H1 (cell line): ENCODE measurements at regions not wholly inside any gene's neighbourhood (a gene's known extent, or its start where the extent isn't known, plus 50 kb on each side); places are given as distances from the start of the nearest gene placed in this dataset.

ENCODE experiments used
- CTCF ChIA-PET: fragments of 300-600 bp; sonication (Branson Sonifier 250); formaldehyde crosslinking; loops from one replicate; lab custom pipeline; 2021; ENCODE audit not compliant: partially characterized antibody; lab: Charles Lee
- POLR2A ChIA-PET: fragments of 300-600 bp; sonication (Branson Sonifier 250); formaldehyde crosslinking; loops from one replicate; lab custom pipeline; 2021; ENCODE audit warnings: inconsistent platforms; ENCODE audit not compliant: partially characterized antibody; lab: Charles Lee
- DNase-seq, 2 experiments: peaks; one replicate each; pipeline versions ENCODE4 v3.0.0 to v3.0.0-alpha.2; 2010 to 2022; ENCODE audit warnings: low spot score in 2 of 2, low read depth in 1 of 2, mixed read lengths in 1 of 2
- FAIRE-seq: peaks from 2 replicates; lab custom pipeline; 2011; peaks lifted over from hg19 to GRCh38; lab: Jason Lieb, UNC
- H2AFZ ChIP-seq: 2 replicates; pipeline ENCODE4 v1.8.1; 2012; ENCODE audit warnings: low read length, inconsistent platforms
- H2AK5ac ChIP-seq: 2 replicates; pipeline ENCODE4 v1.6.1; 2013; ENCODE audit warnings: low read depth, low read length
- H2BK120ac ChIP-seq: replicated peaks from 2 replicates; pipeline ENCODE3; 2013; ENCODE audit warnings: low read depth, low read length, inconsistent platforms
- H2BK12ac ChIP-seq: 2 replicates; pipeline ENCODE4 v1.6.1; 2013; ENCODE audit warnings: low read depth, low read length
- H2BK15ac ChIP-seq: 2 replicates; pipeline ENCODE4 v1.6.1; 2013; ENCODE audit warnings: low read length
- H2BK20ac ChIP-seq: 2 replicates; pipeline ENCODE4 v1.6.1; 2013; ENCODE audit warnings: low read length
- H2BK5ac ChIP-seq: 2 replicates; pipeline ENCODE4 v1.6.1; 2013; ENCODE audit warnings: low read depth, low read length
- H3K14ac ChIP-seq: 2 replicates; pipeline ENCODE4 v1.6.1; 2013; ENCODE audit warnings: inconsistent platforms; ENCODE audit not compliant: insufficient read length
- H3K18ac ChIP-seq: 2 replicates; pipeline ENCODE4 v1.6.1; 2013; ENCODE audit warnings: low read length; ENCODE audit errors: extremely low read depth
- H3K23ac ChIP-seq: 2 replicates; pipeline ENCODE4 v1.6.1; 2013; ENCODE audit warnings: inconsistent platforms; ENCODE audit not compliant: insufficient read length
- H3K23me2 ChIP-seq: 2 replicates; pipeline ENCODE4 v1.6.1; 2013; ENCODE audit warnings: low read depth, low read length
- H3K27ac ChIP-seq: 2 replicates; pipeline ENCODE4 v1.6.1; 2011; ENCODE audit warnings: low read depth, low read length, inconsistent platforms
- H3K27me3 ChIP-seq, 4 experiments: replicated peaks in 1 of 4; 1 replicate in 1 of 4; 2 replicates in 3 of 4; pipeline versions ENCODE4 v1.6.1 to v1.8.1; 2011 to 2013; ENCODE audit warnings: low read length in 3 of 4, mild to moderate bottlenecking in 3 of 4, inconsistent platforms in 2 of 4, mixed read lengths in 2 of 4, moderate library complexity in 1 of 4; ENCODE audit not compliant: control insufficient read depth in 3 of 4, insufficient read depth in 3 of 4; ENCODE audit errors: extremely low read depth in 1 of 4
- H3K36me3 ChIP-seq, 4 experiments: 2 replicates each; pipeline versions ENCODE4 v1.6.1 to v1.8.1; 2011 to 2013; ENCODE audit warnings: mild to moderate bottlenecking in 4 of 4, low read length in 3 of 4, moderate library complexity in 2 of 4, control low read depth in 1 of 4, inconsistent platforms in 1 of 4; ENCODE audit not compliant: insufficient read depth in 4 of 4, control insufficient read depth in 2 of 4
- H3K4ac ChIP-seq: replicated peaks from 2 replicates; pipeline ENCODE3; 2013; ENCODE audit warnings: low read length, low read depth, mixed read lengths, inconsistent platforms; ENCODE audit not compliant: insufficient read length
- H3K4me1 ChIP-seq, 4 experiments: replicated peaks in 1 of 4; 1 replicate in 1 of 4; 2 replicates in 3 of 4; pipeline versions ENCODE4 v1.6.1 to v1.8.1; 2011 to 2013; ENCODE audit warnings: low read length in 3 of 4, inconsistent platforms in 2 of 4, mixed read lengths in 1 of 4; ENCODE audit not compliant: insufficient read depth in 4 of 4, control insufficient read depth in 3 of 4
- H3K4me2 ChIP-seq, 2 experiments: 2 replicates each; pipeline versions ENCODE4 v1.6.1 to v1.8.1; 2011 to 2013; ENCODE audit warnings: low read depth in 2 of 2, low read length in 2 of 2, control low read depth in 1 of 2, inconsistent platforms in 1 of 2, mild to moderate bottlenecking in 1 of 2; ENCODE audit not compliant: insufficient read depth in 1 of 2
- H3K4me3 ChIP-seq, 4 experiments: fragments of 200-600, 300-600 bp in 1 of 4; sonication (generic), shearing (Covaris generic), sonication (Bioruptor Twin) in 1 of 4; 2 replicates each; pipeline versions ENCODE4 v1.5.1 to v1.8.1; 2011 to 2016; ENCODE audit warnings: low read length in 4 of 4, low read depth in 3 of 4, control low read depth in 2 of 4, inconsistent platforms in 2 of 4, mild to moderate bottlenecking in 2 of 4, mixed read lengths in 1 of 4, moderate library complexity in 1 of 4; ENCODE audit not compliant: insufficient read depth in 2 of 4; ENCODE audit errors: extremely low read depth in 1 of 4
- H3K56ac ChIP-seq: replicated peaks from 2 replicates; pipeline ENCODE3; 2013; ENCODE audit warnings: low read depth, mild to moderate bottlenecking, mixed read lengths, low read length, inconsistent platforms; ENCODE audit not compliant: insufficient read length
- H3K79me1 ChIP-seq: 2 replicates; pipeline ENCODE4 v1.6.1; 2013; ENCODE audit warnings: low read depth, low read length, control low read depth
- H3K79me2 ChIP-seq, 2 experiments: 2 replicates each; pipeline versions ENCODE4 v1.6.1 to v1.8.1; 2012 to 2013; ENCODE audit warnings: low read length in 2 of 2, mild to moderate bottlenecking in 2 of 2, inconsistent platforms in 1 of 2; ENCODE audit not compliant: insufficient read depth in 2 of 2, control insufficient read depth in 1 of 2
- H3K9ac ChIP-seq, 4 experiments: replicated peaks in 1 of 4; 1 replicate in 1 of 4; 2 replicates in 3 of 4; pipeline versions ENCODE4 v1.6.1 to v1.8.1; 2011 to 2013; ENCODE audit warnings: low read depth in 3 of 4, low read length in 3 of 4, control low read depth in 2 of 4, mild to moderate bottlenecking in 2 of 4, moderate library complexity in 2 of 4, inconsistent platforms in 1 of 4; ENCODE audit errors: extremely low read depth in 1 of 4
- H3K9me3 ChIP-seq, 2 experiments: 2 replicates each; pipeline versions ENCODE4 v1.6.1 to v1.8.1; 2012 to 2013; ENCODE audit warnings: mild to moderate bottlenecking in 2 of 2, moderate library complexity in 2 of 2, control low read depth in 1 of 2, inconsistent platforms in 1 of 2, low read depth in 1 of 2, low read length in 1 of 2, mixed read lengths in 1 of 2; ENCODE audit not compliant: insufficient read depth in 2 of 2
- H4K20me1 ChIP-seq, 2 experiments: replicated peaks in 1 of 2; 2 replicates each; pipeline versions ENCODE3 to v1.8.1; 2011 to 2013; ENCODE audit warnings: inconsistent platforms in 2 of 2, low read length in 2 of 2, mild to moderate bottlenecking in 1 of 2; ENCODE audit not compliant: insufficient read depth in 2 of 2, control insufficient read depth in 1 of 2
- H4K5ac ChIP-seq: 2 replicates; pipeline ENCODE4 v1.6.1; 2013; ENCODE audit warnings: low read length, low read depth, mixed read lengths, inconsistent platforms; ENCODE audit not compliant: insufficient read length
- H4K8ac ChIP-seq: 2 replicates; pipeline ENCODE4 v1.8.0; 2013; ENCODE audit warnings: mild to moderate bottlenecking, moderate library complexity, low read length, inconsistent platforms; ENCODE audit not compliant: insufficient read depth; ENCODE audit errors: extremely low read depth
- H4K91ac ChIP-seq: replicated peaks from 2 replicates; pipeline ENCODE3; 2013; ENCODE audit warnings: low read length, mixed read lengths, inconsistent platforms; ENCODE audit not compliant: insufficient read length
- BCL11A ChIP-seq, 2 experiments: IDR thresholded peaks; one replicate each; pipeline ENCODE4 v1.6.1; 2011; ENCODE audit warnings: low read depth in 2 of 2, low read length in 2 of 2, mild to moderate bottlenecking in 2 of 2
- BRCA1 ChIP-seq: IDR thresholded peaks from 2 replicates; pipeline ENCODE4 v1.6.1; 2012; ENCODE audit warnings: low read depth, low read length, improper control_type of control experiment
- CBX5 ChIP-seq: fragments of 300-800, 300-1000 bp; sonication (generic); IDR thresholded peaks from 2 replicates; pipeline ENCODE4 v1.7.1; 2016; ENCODE audit warnings: antibody characterized with exemption, low read length, low read depth
- CHD1 ChIP-seq: IDR thresholded peaks from 2 replicates; pipeline ENCODE4 v1.6.1; 2012; ENCODE audit warnings: low read depth, low read length, improper control_type of control experiment
- JUND ChIP-seq: IDR thresholded peaks from 2 replicates; pipeline ENCODE4 v1.6.1; 2011; ENCODE audit warnings: mild to moderate bottlenecking, improper control_type of control experiment, low read length
- MAX ChIP-seq: IDR thresholded peaks from 2 replicates; pipeline ENCODE4 v1.6.1; 2012; ENCODE audit warnings: inconsistent platforms
- POU5F1 ChIP-seq: IDR thresholded peaks from 2 replicates; pipeline ENCODE4 v1.6.1; 2011; ENCODE audit warnings: low read depth, mild to moderate bottlenecking, low read length, moderate library complexity
- RBBP5 ChIP-seq: IDR thresholded peaks from 2 replicates; pipeline ENCODE4 v1.7.1; 2012; ENCODE audit warnings: low read depth, mild to moderate bottlenecking, inconsistent platforms, low read length, moderate library complexity, borderline replicate concordance
- RNF2 ChIP-seq: fragments of 200-900, 300-1000 bp; sonication (generic); IDR thresholded peaks from 2 replicates; pipeline ENCODE4 v1.7.1; 2016; ENCODE audit warnings: borderline replicate concordance, low read depth, mild to moderate bottlenecking, antibody characterized with exemption, low read length; ENCODE audit not compliant: poor library complexity, severe bottlenecking; ENCODE audit errors: missing control alignments
- RXRA ChIP-seq: IDR thresholded peaks from 2 replicates; pipeline ENCODE4 v1.6.1; 2011; ENCODE audit warnings: low read depth, mild to moderate bottlenecking, low read length, moderate library complexity; ENCODE audit not compliant: insufficient read depth
- SIN3A ChIP-seq, 2 experiments: IDR thresholded peaks in 1 of 2; conservative IDR thresholded peaks in 1 of 2; 2 replicates each; pipeline ENCODE4 v1.6.1; 2011 to 2012; ENCODE audit warnings: low read length in 2 of 2, improper control_type of control experiment in 1 of 2, low read depth in 1 of 2, mild to moderate bottlenecking in 1 of 2
- SP1 ChIP-seq: IDR thresholded peaks from 2 replicates; pipeline ENCODE4 v1.6.1; 2011; ENCODE audit warnings: low read depth, low read length
- SP4 ChIP-seq: IDR thresholded peaks from 2 replicates; pipeline ENCODE4 v1.6.1; 2012; ENCODE audit warnings: low read length, inconsistent platforms
- TBP ChIP-seq: IDR thresholded peaks from 2 replicates; pipeline ENCODE4 v1.6.1; 2011; ENCODE audit warnings: low read depth, low read length, improper control_type of control experiment
- WGBS, 2 experiments: shearing (Covaris generic) in 1 of 2; methylation state at CpG; one replicate each; pipeline versions ENCODE4 v1.1.6 to v1.1.7; 2013 to 2015; ENCODE audit warnings: low lambda C conversion rate in 2 of 2, mixed read lengths in 2 of 2, inconsistent platforms in 1 of 2, low coverage in 1 of 2, missing lambda C conversion rate in 1 of 2; ENCODE audit not compliant: insufficient replicate concordance in 2 of 2, insufficient coverage in 1 of 2, insufficient read length in 1 of 2; ENCODE audit errors: extremely low coverage in 1 of 2, missing lambda C conversion rate in 1 of 2; 5-methylcytosine and 5-hydroxymethylcytosine counted together

- no peak for TF ChIP-seq BCL11A (IDR thresholded peaks at IDR 0.05; ENCODE audit: low read depth in 2 of 2, low read length in 2 of 2)
These were observed 280.2 kb upstream of the EDNRB start (continued) for GRCh38 chr13:78198821-78199220.

DNA sequence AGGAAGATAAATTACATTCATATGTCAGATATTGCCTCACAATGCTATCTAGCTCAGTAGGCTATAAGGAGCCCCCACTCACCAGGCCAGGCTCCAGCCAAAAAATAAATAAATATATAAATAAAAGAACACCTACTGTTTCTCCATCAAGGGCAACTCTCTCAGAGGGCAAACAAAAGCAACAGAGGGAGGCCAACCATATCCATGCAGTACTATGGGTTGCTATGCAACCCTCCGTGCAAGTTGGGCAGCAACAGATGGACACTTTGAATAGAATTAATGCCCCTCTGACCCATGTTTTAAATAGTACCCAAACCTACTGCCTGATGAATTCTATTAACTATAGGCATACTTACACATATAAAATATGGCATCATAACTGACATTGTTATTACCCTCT is 279.8 kb upstream of the EDNRB start:
- Histone ChIP-seq H2AFZ (no peak overlapping the region), H2BK20ac (no peak overlapping the region), H3K36me3 (no peaks in the 10 kb centered on the region), H2BK15ac (no peak overlapping the region), H3K14ac (no peak overlapping the region), H3K79me1 (no peaks in the 10 kb centered on the region), H3K27ac (no peak overlapping the region), H3K4ac (no peak overlapping the region), H3K9ac (no peak overlapping the region), H3K27me3 (no peaks in the 10 kb centered on the region), H4K8ac (no peak overlapping the region), H3K18ac (no peak overlapping the region), H2BK12ac (no peak overlapping the region), H4K20me1 (no peaks in the 10 kb centered on the region), H2AK5ac (no peak overlapping the region), H3K4me3 (no peak overlapping the region), H3K79me2 (no peaks in the 10 kb centered on the region), H4K5ac (no peak overlapping the region), H3K4me1 (no peaks in the 10 kb centered on the region), H4K91ac (no peak overlapping the region), H2BK5ac (no peak overlapping the region), H3K23ac (no peak overlapping the region), H3K23me2 (no peaks in the 10 kb centered on the region), H2BK120ac (no peak overlapping the region), H3K9me3 (no peaks in the 10 kb centered on the region), H3K4me2 (no peak overlapping the region), H3K56ac (no peak overlapping the region)
- POLR2A ChIA-PET: no interaction called here
- DNase-seq (no peak), FAIRE-seq (no peak)
- WGBS, 2 experiments: 86% methylated on average over 1 of the region's 1 CpG; no CpG with 5 or more reads in 1 of the 2 experiments
- CTCF ChIA-PET: no interaction called here
- TF ChIP-seq RBBP5: no peak
- no peak for TF ChIP-seq BRCA1
- TF ChIP-seq CBX5: no peak
- TF ChIP-seq JUND: no peak
- no peak for TF ChIP-seq SIN3A (conservative IDR thresholded peaks at IDR 0.05 in 1 of 2, IDR thresholded peaks at IDR 0.05 in 1 of 2; ENCODE audit: low read depth in 1 of 2, low read length in 2 of 2)
- TF ChIP-seq SP4: no peak
- TF ChIP-seq CHD1: no peak
- no peak for TF ChIP-seq POU5F1
- no peak for TF ChIP-seq TBP
- TF ChIP-seq RNF2: no peak
- TF ChIP-seq MAX: no peak
- TF ChIP-seq SP1: no peak
- TF ChIP-seq RXRA: no peak
